ENCODE measurements at regions not wholly inside any gene's neighbourhood (a gene's known extent, or its start where the extent isn't known, plus 50 kb on each side); places are given as distances from the start of the nearest gene placed in this dataset.

- H3K9me3 ChIP-seq, result no peaks in the 10 kb centered on the region
- peaks cover under 1% of the 10 kb centered on the region for H3K4me1 ChIP-seq
- TF ChIP-seq CTCF (IDR thresholded peaks at IDR 0.05) (no peak), POLR2A (IDR thresholded peaks at IDR 0.05) (no peak), POLR2AphosphoS5 (IDR thresholded peaks at IDR 0.05; ENCODE audit: insufficient read depth in 1 of 2, low read depth in 1 of 2) (no peak)
- H3K27me3 ChIP-seq, result no peaks in the 10 kb centered on the region
- no peak for DNase-seq (ENCODE audit: extremely low spot score in 2 of 2)
- no peaks in the 10 kb centered on the region for H3K36me3 ChIP-seq
- H3K27ac ChIP-seq, result no peak overlapping the region
- intact Hi-C loops (cut with DNase I), result no loop called here
- no peak overlapping the region for H3K4me3 ChIP-seq
These were observed 78.6 kb upstream of the TANC2 start for GRCh38 chr17:62887437-62887836.

GRCh38 chr17:62884781-62885180 lies 76.7 kb upstream of the MARCHF10 start:
- Histone ChIP-seq H3K4me1 (no peaks in the 10 kb centered on the region), H3K27ac (no peak overlapping the region), H3K36me3 (no peaks in the 10 kb centered on the region), H3K9me3 (no peaks in the 10 kb centered on the region), H3K27me3 (no peaks in the 10 kb centered on the region), H3K4me3 (no peak overlapping the region)
- TF ChIP-seq CTCF (IDR thresholded peaks at IDR 0.05) (no peak), POLR2AphosphoS5 (IDR thresholded peaks at IDR 0.05; ENCODE audit: insufficient read depth in 1 of 2, low read depth in 1 of 2) (no peak), POLR2A (IDR thresholded peaks at IDR 0.05) (no peak)
- intact Hi-C loops (cut with DNase I), result no loop called here
- peak in 1 of 2 donors; percentile 25 for DNase-seq (ENCODE audit: extremely low spot score in 2 of 2)

- Histone ChIP-seq H3K4me1 (no peaks in the 10 kb centered on the region), H3K27ac (no peak overlapping the region), H3K36me3 (no peaks in the 10 kb centered on the region), H3K9me3 (no peaks in the 10 kb centered on the region), H3K4me3 (no peak overlapping the region), H3K27me3 (no peaks in the 10 kb centered on the region)
- intact Hi-C loops (cut with DNase I), result no loop called here
- DNase-seq (ENCODE audit: extremely low spot score in 2 of 2), result peak in 1 of 2 donors; percentile 8
- TF ChIP-seq POLR2A (IDR thresholded peaks at IDR 0.05) (no peak), POLR2AphosphoS5 (IDR thresholded peaks at IDR 0.05; ENCODE audit: insufficient read depth in 1 of 2, low read depth in 1 of 2) (no peak), CTCF (IDR thresholded peaks at IDR 0.05) (no peak)
These were observed 74.8 kb upstream of the MARCHF10 start for GRCh38 chr17:62882878-62883277.

GRCh38 chr17:62882284-62882683 lies 74.2 kb upstream of the MARCHF10 start:
- intact Hi-C loops (cut with DNase I), result no loop called here
- H3K4me1 ChIP-seq, result no peaks in the 10 kb centered on the region
- H3K27ac ChIP-seq, result no peak overlapping the region
- no peaks in the 10 kb centered on the region for H3K27me3 ChIP-seq
- no peaks in the 10 kb centered on the region for H3K36me3 ChIP-seq
- no peak for TF ChIP-seq POLR2A (IDR thresholded peaks at IDR 0.05)
- no peak for TF ChIP-seq POLR2AphosphoS5 (IDR thresholded peaks at IDR 0.05; ENCODE audit: insufficient read depth in 1 of 2, low read depth in 1 of 2)
- no peak for TF ChIP-seq CTCF (IDR thresholded peaks at IDR 0.05)
- DNase-seq (ENCODE audit: extremely low spot score in 2 of 2), result peak in 1 of 2 donors; percentile 22
- H3K9me3 ChIP-seq, result no peaks in the 10 kb centered on the region
- H3K4me3 ChIP-seq, result no peak overlapping the region

GRCh38 chr17:62880120-62880519 lies 72.0 kb upstream of the MARCHF10 start:
- no peaks in the 10 kb centered on the region for H3K36me3 ChIP-seq
- H3K9me3 ChIP-seq, result no peaks in the 10 kb centered on the region
- H3K4me3 ChIP-seq, result no peak overlapping the region
- DNase-seq (ENCODE audit: extremely low spot score in 2 of 2), result no peak
- no peak overlapping the region for H3K27ac ChIP-seq
- peaks cover 5% of the 10 kb centered on the region for H3K4me1 ChIP-seq
- intact Hi-C loops (cut with DNase I), result no loop called here
- H3K27me3 ChIP-seq, result no peaks in the 10 kb centered on the region
- TF ChIP-seq POLR2AphosphoS5 (IDR thresholded peaks at IDR 0.05; ENCODE audit: insufficient read depth in 1 of 2, low read depth in 1 of 2) (no peak), CTCF (IDR thresholded peaks at IDR 0.05) (no peak), POLR2A (IDR thresholded peaks at IDR 0.05) (no peak)

Data from vagina (tissue), 2 donors.